ENCODE measurements at regions not wholly inside any gene's neighbourhood (a gene's known extent, or its start where the extent isn't known, plus 50 kb on each side); places are given as distances from the start of the nearest gene placed in this dataset.

DNA sequence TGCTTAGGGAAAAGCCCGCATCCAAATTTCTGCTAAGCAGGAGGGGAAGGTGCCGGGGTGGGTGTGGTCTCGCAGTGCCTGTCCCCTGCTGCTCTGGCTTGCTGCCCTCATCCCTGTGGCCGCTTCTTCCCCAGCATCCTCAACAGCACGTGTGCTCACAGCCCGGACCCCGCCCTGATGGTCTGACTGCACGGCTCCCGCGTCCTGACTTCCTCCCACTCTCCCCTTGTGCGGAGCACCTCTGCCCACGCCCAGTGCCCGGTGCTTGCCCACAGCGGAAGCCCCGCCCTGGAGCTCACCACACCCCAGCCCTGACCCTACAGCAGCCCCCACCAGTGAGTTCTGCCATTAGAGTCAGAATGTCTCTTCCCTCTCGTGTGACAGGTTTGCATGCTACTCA is 277.9 kb downstream of the NDUFA10 start:
- POLR2A ChIA-PET, result no interaction called here
- DNase-seq (ENCODE audit: extremely low spot score), result no peak
- TF ChIP-seq CTCF (IDR thresholded peaks at IDR 0.05; ENCODE audit: control extremely low read depth, extremely low read depth, low read depth, missing control alignments), result no peak
- CTCF ChIA-PET, result no interaction called here

- CTCF ChIA-PET, result no interaction called here
- DNase-seq (ENCODE audit: extremely low spot score), result no peak
- TF ChIP-seq CTCF (IDR thresholded peaks at IDR 0.05; ENCODE audit: control extremely low read depth, extremely low read depth, low read depth, missing control alignments), result no peak
- POLR2A ChIA-PET, result no interaction called here
Measured at GRCh38 chr2:239746559-239747246, 278.4 kb downstream of the NDUFA10 start.

- DNase-seq (ENCODE audit: extremely low spot score), result no peak
- TF ChIP-seq CTCF (IDR thresholded peaks at IDR 0.05; ENCODE audit: control extremely low read depth, extremely low read depth, low read depth, missing control alignments), result no peak
- ChIA-PET CTCF (no interaction called here), POLR2A (no interaction called here)
Measured at GRCh38 chr2:239745386-239746227, 279.5 kb downstream of the NDUFA10 start.

GRCh38 chr2:239744706-239745340 is 280.3 kb downstream of the NDUFA10 start:
- no peak for DNase-seq (ENCODE audit: extremely low spot score)
- CTCF ChIA-PET, result no interaction called here
- no peak for TF ChIP-seq CTCF (IDR thresholded peaks at IDR 0.05; ENCODE audit: control extremely low read depth, extremely low read depth, low read depth, missing control alignments)
- POLR2A ChIA-PET, result no interaction called here

- no peak for DNase-seq (ENCODE audit: extremely low spot score)
- CTCF ChIA-PET, result no interaction called here
- TF ChIP-seq CTCF (IDR thresholded peaks at IDR 0.05; ENCODE audit: control extremely low read depth, extremely low read depth, low read depth, missing control alignments), result no peak
- POLR2A ChIA-PET, result no interaction called here
Measured at GRCh38 chr2:239743206-239743605, 281.9 kb downstream of the NDUFA10 start.

- no peak for TF ChIP-seq CTCF (IDR thresholded peaks at IDR 0.05; ENCODE audit: control extremely low read depth, extremely low read depth, low read depth, missing control alignments)
- no peak for DNase-seq (ENCODE audit: extremely low spot score)
- ChIA-PET CTCF (no interaction called here), POLR2A (no interaction called here)
Measured at GRCh38 chr2:239742377-239742776, 282.8 kb downstream of the NDUFA10 start.

Measured in GM10248 (cell line).